ENCODE measurements at regions not wholly inside any gene's neighbourhood (a gene's known extent, or its start where the extent isn't known, plus 50 kb on each side); places are given as distances from the start of the nearest gene placed in this dataset.

DNA sequence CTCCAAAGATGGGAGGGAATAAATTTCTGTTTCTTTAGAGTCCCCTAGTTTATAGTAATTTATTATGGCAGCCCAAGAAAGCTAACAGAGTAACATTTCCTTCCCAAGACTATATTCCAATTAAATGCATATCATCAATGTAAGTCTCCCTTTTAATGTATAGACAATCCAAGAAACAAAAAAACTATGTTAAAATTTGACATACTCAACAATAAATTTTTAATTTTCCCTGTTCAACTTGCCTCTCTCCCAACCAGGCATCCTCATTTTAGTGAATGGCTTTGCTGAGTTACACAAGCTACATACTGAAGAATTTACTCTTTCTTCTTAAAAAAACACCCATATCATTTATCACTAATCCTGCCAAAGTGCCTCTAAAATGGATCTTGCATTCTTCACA lies 1357.7 kb downstream of the PCDH9 start:
- DNase-seq, result no peak
- TF ChIP-seq CTCF (IDR thresholded peaks at IDR 0.05) (no peak), POLR2A (IDR thresholded peaks at IDR 0.05) (no peak)
- Histone ChIP-seq H3K9me3 (no peaks in the 10 kb centered on the region), H3K27ac (no peak overlapping the region), H3K27me3 (no peaks in the 10 kb centered on the region), H3K4me1 (no peaks in the 10 kb centered on the region), H3K4me3 (replicated peaks in 1 of 3) (no peak overlapping the region), H3K36me3 (no peaks in the 10 kb centered on the region)
- intact Hi-C loops (cut with DNase I), result no loop called here

DNA sequence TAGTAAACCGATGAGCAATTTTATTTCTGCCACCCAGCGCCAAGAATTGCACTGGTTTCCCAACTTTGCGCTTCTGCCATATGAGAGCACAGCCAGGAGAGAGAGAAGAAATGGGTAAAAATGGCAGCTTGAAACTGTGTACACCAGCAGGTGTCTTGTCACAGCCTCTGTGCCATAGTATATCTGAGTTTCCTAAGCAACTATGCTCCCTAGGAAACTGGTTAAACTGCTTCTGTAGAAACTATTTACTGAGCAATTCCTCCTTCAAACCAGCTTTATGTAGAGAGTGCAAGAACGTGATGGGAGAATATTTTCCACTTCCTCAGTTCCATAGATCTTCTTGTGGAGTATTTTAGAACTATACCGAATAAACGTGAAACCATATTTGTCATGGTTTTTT lies 1361.3 kb downstream of the PCDH9 start:
- Histone ChIP-seq H3K4me1 (no peaks in the 10 kb centered on the region), H3K36me3 (no peaks in the 10 kb centered on the region), H3K27ac (no peak overlapping the region), H3K9me3 (no peaks in the 10 kb centered on the region), H3K4me3 (replicated peaks in 1 of 3) (no peak overlapping the region), H3K27me3 (no peaks in the 10 kb centered on the region)
- no peak for DNase-seq
- TF ChIP-seq CTCF (IDR thresholded peaks at IDR 0.05), result no peak
- no peak for TF ChIP-seq POLR2A (IDR thresholded peaks at IDR 0.05)
- WGBS, 2 donors, result 75 to 77% methylated on average over 6 of the region's 6 CpGs
- intact Hi-C loops (cut with DNase I), result no loop called here

GRCh38 chr13:65868099-65868498 lies 1362.0 kb downstream of the PCDH9 start:
- intact Hi-C loops (cut with DNase I), result no loop called here
- Histone ChIP-seq H3K36me3 (no peaks in the 10 kb centered on the region), H3K27me3 (no peaks in the 10 kb centered on the region), H3K4me1 (no peaks in the 10 kb centered on the region), H3K9me3 (no peaks in the 10 kb centered on the region), H3K27ac (no peak overlapping the region), H3K4me3 (replicated peaks in 1 of 3) (no peak overlapping the region)
- no peak for DNase-seq
- TF ChIP-seq POLR2A (IDR thresholded peaks at IDR 0.05) (no peak), CTCF (IDR thresholded peaks at IDR 0.05) (no peak)
- WGBS, 2 donors, result 84 to 86% methylated on average over 4 of the region's 4 CpGs

GRCh38 chr13:65866138-65866537 lies 1364.0 kb downstream of the PCDH9 start:
- Histone ChIP-seq H3K27me3 (no peaks in the 10 kb centered on the region), H3K4me1 (no peaks in the 10 kb centered on the region), H3K36me3 (no peaks in the 10 kb centered on the region), H3K4me3 (replicated peaks in 1 of 3) (no peak overlapping the region), H3K9me3 (no peaks in the 10 kb centered on the region), H3K27ac (no peak overlapping the region)
- 93 to 94% methylated on average over 6 of the region's 6 CpGs for WGBS, 2 donors
- no peak for DNase-seq
- TF ChIP-seq CTCF (IDR thresholded peaks at IDR 0.05), result no peak
- no peak for TF ChIP-seq POLR2A (IDR thresholded peaks at IDR 0.05)
- intact Hi-C loops (cut with DNase I), result no loop called here

DNA sequence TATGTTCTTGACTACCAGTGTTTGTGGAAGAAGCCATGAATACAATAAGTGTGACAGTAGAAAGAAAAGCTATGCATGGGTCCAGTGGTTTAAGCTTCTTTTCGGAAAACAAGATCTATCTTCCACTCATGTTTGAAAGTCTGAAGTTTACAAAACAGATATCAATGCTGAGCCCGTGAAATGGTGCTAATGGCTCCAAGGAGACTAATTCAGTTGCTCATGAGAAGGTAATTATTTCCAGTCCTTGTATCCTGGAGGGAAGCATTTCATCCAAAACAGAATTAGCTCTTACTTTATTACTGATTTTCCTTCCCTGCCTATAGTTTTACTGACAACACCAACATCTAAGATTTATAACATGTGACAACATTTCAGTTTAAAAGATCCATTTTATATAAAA lies 1364.9 kb downstream of the PCDH9 start:
- WGBS, 2 donors, result 75 to 85% methylated on average over 2 of the region's 2 CpGs
- Histone ChIP-seq H3K27me3 (no peaks in the 10 kb centered on the region), H3K4me3 (replicated peaks in 1 of 3) (no peak overlapping the region), H3K9me3 (no peaks in the 10 kb centered on the region), H3K36me3 (no peaks in the 10 kb centered on the region), H3K4me1 (no peaks in the 10 kb centered on the region), H3K27ac (no peak overlapping the region)
- intact Hi-C loops (cut with DNase I), result no loop called here
- TF ChIP-seq CTCF (IDR thresholded peaks at IDR 0.05), result no peak
- no peak for TF ChIP-seq POLR2A (IDR thresholded peaks at IDR 0.05)
- no peak for DNase-seq
